ENCODE measurements at regions not wholly inside any gene's neighbourhood (a gene's known extent, or its start where the extent isn't known, plus 50 kb on each side); places are given as distances from the start of the nearest gene placed in this dataset.

DNA sequence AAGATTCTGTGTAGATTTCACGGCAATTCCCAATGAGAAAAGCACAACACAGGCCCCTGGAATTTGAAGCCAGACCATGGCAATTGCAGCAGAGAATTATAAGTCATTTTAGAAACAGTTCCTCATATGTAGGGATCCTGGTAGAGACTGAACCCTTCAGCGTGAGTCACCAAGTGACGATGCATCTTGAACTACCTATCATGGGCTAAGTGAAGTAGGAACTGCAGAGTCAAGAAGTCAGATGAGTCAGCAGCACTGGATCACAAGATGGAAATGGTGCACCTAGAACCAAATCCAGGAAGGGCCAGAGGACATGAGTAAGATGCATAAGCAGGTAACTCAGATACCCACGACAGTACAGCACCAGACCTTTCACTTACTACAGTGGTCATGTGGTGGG lies 140.0 kb upstream of the TPK1 start:
- no peak for DNase-seq (ENCODE audit: low read depth in 2 of 2)

DNA sequence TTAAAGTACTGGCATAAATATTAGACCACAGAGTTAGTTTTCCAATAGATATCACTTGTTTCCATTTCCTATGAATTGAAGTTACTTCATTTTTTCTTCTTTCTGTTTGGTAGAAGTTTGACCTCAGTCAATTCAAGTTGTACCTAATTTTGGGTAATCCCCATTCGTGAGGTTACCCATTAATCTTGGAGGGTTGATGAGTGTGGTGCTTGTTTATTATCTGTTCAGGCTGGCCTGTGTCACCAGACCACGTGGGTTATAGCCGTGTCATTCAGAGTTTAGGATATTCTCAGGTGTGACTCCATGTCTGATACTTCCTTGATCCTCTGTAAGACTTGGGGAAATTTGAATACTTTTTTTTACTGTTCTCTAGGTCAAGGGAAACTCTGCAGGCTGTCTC lies 133.9 kb upstream of the TPK1 start:
- no peak for DNase-seq (ENCODE audit: low read depth in 2 of 2)

DNA sequence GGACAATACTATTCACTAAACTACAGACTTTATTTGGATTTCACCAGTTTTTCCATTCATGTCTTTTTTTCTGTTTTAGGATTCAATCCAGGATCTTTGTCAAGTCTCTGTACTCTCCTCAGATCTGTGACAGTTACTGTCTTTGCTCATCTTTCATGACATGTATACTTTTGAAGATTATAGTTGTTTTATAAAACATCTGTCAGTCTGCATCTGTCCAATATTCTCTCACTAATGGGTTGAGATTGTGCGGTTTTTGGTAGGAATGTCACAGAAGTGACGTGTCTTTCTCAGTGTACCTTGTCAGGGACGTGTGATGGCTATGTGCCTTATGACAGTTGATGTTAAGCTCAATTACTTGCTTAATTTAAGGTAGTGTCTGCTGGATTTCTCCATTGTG lies 124.9 kb upstream of the TPK1 start:
- no peak for DNase-seq (ENCODE audit: low read depth in 2 of 2)

DNA sequence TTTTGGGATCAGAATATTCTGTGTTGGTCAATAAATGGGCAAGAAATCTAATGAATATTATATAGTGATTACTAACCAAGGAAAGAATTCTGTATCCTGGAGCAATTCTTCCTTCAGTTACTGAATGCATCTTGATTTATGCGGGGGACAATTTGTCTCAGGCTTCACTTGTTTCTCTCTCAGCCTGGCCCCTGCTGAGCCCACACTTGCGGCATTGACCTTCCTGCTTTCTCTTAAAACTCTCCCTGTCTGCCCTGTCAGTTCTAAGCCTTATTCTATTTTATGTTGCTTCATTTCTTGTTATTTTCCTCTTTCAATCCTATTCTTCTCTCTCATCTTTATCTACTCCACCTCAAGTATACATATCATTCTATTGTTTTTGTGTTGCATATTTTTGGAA lies 122.1 kb upstream of the TPK1 start:
- DNase-seq (ENCODE audit: low read depth in 2 of 2), result no peak

DNA sequence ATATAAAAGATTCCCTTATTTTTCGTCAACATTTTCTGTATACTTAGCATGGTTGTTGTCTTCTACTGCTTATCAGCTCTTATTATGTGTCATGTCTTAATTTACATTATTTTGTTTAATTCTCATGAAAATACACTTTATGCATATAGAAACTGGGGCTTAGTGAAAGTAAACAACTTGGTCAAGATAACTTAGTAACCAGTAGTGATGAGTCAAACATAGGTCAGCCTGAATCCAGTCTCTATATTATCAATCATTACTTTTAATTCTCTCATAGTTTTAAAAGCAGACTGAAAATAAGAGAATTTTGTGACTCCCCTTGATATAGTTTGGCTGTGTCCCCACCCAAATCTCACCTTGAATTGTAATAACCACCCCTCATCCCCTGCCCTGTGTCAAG lies 119.6 kb upstream of the TPK1 start:
- no peak for DNase-seq (ENCODE audit: low read depth in 2 of 2)

DNA sequence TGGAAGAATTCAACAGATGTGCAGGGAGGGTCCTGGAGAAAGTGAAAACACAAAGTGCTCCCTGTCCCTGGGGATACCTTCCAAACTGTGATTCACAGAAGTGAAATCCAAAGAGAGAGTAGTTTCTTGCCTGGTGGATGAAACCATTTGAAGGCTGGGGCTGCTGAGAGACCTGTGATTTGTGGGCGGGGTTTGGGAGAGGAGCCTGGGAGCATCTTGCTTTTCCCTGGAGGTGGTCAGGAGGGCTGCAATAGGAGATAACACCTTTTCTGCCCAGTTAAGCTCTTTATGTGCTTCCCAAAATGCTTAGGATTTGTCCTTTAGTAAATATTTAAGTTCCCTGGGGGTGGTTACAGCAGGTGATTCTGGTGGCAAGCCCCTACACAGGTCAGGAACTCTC lies 105.3 kb upstream of the TPK1 start:
- DNase-seq (ENCODE audit: low read depth in 2 of 2), result no peak

DNA sequence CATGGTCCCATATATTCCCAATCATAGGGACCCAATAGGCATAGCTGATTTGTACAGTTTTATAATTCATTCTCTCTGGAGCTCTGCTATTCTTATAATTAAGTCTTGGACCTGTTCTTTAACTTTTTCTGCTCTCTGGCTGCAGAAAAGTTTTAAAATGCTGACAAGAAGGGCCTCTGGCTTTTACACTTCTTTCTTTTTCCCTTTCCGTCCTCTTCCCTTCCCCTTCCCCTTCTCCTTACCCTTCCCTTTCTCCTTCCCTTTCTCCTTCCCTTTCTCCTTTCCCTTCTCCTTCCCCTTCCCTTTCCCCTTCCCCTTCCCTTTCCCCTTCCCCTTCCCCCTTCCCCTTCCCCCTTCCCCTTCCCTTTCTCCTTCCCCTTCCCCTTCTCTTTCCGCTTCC lies 101.3 kb upstream of the TPK1 start:
- DNase-seq (ENCODE audit: low read depth in 2 of 2), result no peak

DNA sequence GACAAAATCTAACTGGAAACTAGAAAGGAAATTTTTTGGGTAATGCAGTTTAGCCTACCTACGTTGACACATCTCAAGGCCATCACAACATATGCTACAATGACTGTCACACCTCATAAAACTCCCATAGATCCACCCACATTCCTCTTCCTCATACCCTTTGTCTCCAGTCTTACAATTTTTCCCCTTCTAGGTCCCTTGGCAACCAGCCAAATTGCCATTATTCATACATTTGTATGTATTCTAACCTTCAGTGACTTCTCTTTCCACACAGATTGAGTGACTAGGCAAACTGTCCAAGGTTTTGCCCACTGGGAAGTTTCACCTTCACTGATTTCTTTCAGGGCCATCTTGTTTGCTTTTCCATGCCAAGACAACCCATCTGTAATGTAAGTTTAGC lies 100.5 kb upstream of the TPK1 start:
- DNase-seq (ENCODE audit: low read depth in 2 of 2), result no peak

DNA sequence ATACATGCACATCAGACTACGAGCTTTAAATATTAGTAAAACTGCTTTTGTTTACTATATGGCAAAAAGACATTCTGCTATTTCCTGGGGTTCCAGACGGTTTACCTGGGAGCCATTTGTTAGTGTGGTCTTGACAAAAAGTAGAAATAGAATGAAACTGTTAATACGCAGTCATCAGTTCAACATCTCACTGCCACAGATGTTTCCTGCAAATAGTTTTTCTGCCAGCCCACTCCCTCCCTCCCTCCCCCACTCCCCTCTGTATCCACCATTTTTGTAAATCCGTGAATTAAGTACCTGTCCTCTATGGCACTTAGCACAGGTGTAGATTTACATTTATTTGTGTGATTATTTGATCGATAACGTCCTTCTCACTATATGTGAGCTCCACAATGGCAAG lies 74.6 kb upstream of the TPK1 start:
- no peak for DNase-seq (ENCODE audit: low read depth in 2 of 2)

DNA sequence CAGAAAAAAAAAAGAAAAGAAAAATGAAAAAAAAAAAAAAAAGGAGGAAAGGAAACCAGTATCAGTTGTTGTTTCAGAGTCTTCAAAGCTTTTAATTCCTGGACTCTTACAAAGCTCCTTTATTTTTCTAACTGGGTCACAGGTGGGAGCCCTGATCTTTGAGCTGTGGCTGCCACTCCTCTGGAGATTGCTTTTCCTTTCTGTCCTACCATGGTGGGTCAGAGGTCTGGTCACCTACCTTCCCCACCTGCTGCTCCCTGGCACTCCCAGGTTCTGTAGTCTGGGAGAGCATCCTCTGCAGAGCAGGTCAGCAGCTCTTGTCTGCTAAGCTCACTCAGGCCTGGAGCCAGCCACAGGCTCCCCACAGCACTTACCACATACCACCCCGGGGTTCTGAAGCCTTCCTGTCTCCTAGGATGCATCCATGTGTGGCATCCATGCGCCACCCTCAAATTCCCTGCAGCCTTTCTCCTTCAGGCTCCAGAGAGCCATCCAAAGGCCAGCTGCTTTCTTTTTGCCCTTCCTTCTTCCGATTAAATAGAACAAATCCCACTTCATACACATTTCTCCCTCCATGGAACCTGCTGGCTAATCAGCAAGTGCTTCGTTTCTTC lies 73.2 kb upstream of the TPK1 start:
- DNase-seq (ENCODE audit: low read depth in 2 of 2), result no peak

DNA sequence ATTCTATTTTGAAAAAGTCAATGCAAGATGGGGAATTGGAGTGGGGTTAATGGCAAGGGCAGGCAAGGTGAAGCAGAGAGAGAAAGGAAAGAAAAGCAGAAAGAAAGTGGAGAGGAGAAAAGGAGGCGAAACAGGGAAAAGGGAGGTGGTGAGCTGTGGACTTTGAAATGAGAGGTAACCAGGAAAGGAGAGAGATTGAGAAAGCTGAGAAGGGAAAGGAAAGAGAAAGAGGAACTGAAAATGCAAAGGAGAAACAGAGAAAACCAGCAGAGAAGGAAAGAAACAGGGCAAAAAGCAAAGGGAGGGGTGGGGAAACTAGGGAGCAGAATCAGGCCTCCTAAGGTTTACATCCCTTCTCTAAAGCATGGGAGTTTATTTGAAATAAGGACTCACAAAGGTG lies 72.5 kb upstream of the TPK1 start:
- no peak for DNase-seq (ENCODE audit: low read depth in 2 of 2)

DNA sequence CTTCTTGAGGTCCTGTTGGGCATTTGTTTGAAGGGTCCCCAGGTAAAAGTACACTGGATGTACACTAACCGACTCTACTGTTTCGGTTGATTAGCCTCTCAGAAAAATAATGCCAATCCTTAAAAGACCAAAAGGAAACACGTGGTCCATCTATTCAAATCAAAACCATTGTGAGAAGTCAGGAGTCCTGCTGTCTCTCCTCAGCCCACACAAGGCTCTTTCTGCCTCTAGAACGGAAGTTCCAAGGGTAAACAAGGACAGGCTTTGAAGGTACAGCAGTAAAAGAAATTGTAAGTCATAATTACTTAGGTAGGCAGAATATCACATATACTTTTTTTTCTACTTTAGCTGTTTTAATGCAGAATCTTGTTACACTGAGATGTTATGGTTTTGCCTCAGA lies 71.7 kb upstream of the TPK1 start:
- DNase-seq (ENCODE audit: low read depth in 2 of 2), result no peak

DNA sequence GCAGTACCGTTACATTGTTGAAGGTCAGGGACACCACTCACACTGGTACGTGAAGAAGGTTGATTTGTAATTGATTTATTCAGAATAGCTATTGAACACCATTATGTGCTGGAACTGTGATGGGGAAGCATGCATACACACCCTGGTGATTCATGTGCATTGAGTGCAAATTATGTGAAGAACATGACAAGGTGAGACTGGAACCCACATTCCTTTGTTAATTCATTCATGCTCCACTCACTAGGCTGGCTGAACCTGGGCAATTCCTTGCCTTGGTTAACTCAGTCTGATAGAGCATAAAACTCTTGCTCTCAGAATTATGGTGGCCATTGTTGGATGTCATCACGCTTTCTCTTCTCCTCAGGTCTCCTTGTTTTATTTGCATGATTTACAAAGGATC lies 67.3 kb upstream of the TPK1 start:
- no peak for DNase-seq (ENCODE audit: low read depth in 2 of 2)

DNA sequence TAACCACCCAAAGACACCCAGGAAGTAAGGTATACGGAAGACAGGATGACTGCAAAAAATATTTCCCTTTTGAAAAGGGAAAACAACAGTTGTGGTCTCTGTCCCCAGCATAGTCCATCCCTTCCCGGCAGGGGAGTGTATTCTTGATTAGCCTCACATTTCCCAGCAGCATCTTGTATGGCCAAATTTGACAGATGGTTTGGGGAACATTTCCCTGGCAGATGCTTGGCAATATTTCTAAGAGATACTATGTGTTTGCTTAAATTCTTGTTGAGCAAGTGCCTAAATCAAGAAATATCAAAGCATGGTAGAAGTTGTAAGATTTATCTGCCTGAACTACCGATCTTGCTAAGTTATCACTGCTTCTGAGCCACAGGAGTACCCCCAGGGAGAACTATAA lies 56.9 kb upstream of the TPK1 start:
- no peak for DNase-seq (ENCODE audit: low read depth in 2 of 2)
